CD4-positive, alpha-beta T cell treated with Interleukin-6 for 4 hours (primary cell): ENCODE measurements at regions not wholly inside any gene's neighbourhood (a gene's known extent, or its start where the extent isn't known, plus 50 kb on each side); places are given as distances from the start of the nearest gene placed in this dataset.

Experiments used
- DNase-seq: peaks from one replicate; pipeline ENCODE4 v3.0.0-alpha.2; 2020; ENCODE audit warnings: mixed read lengths

DNA sequence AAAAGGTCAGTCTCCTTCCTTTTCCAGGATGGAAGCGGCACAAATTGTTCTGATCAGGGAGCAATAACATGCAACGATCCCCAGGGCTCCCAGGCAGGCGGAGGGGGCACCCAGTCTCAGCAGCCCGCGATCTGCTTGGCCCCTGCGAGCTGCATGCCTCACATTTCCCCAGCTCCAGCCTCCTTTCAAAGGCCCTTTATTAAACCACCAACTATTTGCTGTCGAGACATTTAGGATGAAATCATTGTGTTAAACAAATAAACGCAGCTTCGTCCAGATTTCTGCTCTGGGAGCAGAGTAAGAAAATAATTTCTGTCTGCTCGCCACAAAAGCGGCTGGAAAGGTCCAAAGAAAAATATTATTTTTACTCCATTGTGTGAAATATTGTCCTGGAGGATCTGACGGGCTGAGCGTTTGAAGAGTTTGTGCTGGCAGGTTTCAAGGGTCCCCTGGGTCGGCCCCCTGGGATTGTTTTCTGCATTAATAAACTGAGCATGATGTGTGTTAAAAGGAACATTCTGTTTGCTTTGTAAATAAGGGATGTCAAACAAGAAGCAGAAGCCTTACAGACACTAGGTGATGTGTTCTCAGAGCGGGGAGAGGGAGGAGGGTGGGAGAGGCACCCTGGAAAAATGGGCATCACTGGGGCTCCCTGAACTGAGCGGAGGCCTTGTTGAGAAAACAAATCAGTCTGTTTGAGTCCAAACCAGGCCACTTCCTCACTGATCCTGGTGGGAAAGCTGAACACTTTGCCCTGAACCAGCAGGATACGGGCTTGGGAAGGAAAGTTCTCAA is 110.1 kb downstream of the FOXD1 start:
- no peak for DNase-seq

DNA sequence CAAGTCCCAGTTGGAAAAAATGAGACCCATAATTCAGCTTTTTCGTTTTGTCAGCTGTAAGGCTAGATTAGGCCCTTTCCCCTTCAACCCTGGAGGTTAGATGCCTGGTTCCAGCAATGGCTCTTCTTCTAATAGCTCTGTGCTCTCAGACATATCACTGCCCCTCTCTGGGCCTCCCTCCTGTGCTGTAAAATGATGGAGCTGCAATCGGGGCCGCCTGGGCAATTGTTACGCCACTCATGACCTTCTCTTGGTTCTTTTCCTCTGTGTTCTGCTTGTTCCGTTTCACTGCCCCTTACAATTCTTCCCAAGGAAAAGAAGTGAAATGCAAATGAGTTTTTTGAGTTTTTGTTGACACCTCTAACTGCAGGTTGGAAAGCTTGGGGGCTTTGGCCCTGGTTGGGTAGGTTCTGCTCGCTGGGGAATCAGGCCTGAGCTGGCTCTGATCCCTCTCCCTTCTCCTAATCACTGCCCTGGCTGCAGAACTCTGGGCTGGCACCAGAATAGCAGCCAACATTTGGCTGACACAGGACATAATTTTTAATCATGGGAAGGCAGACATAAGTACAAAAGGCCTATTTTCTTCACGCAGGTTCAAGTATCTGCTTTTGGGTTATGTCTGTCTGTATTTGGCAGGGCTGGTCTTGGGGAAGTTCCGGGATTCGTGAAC is 110.9 kb downstream of the FOXD1 start:
- no peak for DNase-seq

DNA sequence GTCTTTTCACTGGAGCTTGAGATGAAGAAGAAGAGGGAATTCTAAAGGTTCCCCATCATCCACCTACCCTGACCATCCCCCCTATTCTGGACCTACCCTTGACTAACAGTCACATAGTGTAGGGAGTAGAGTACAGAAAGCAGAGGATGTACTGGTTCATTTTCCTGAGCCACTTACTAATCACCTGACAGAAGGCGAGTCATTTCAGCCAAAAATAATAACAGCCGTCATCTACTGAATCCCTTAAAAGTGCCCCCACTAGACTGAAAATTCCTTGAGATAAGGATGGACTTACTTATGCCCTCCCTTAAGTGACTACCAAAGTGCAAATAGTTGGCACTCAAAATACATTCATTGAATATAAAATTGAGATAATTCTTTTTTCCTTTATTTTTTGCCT is 112.2 kb downstream of the FOXD1 start:
- DNase-seq = no peak

GRCh38 chr5:73333944-73334703 is 114.5 kb downstream of the FOXD1 start:
- no peak for DNase-seq

DNA sequence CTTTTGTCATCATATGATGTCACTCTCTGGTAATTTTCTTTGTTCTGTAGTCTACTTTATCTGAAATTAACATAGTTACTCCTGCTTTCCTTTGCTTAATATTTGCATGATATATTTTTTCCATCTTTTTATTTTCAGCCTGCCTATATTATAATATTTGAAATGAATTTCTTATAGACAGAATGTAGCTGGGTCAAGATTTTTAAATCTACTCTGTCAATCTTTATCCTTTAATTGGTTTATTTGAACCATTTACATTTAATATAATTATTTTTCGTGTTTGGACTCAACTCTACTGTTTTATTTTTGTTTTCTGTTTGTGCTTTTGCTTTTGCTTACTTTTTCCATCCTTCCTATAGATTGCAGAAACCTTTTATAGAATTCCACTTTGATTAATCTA is 118.0 kb downstream of the FOXD1 start:
- no peak for DNase-seq

- DNase-seq = no peak
Measured at GRCh38 chr5:73328640-73329039, 119.9 kb downstream of the FOXD1 start.

DNA sequence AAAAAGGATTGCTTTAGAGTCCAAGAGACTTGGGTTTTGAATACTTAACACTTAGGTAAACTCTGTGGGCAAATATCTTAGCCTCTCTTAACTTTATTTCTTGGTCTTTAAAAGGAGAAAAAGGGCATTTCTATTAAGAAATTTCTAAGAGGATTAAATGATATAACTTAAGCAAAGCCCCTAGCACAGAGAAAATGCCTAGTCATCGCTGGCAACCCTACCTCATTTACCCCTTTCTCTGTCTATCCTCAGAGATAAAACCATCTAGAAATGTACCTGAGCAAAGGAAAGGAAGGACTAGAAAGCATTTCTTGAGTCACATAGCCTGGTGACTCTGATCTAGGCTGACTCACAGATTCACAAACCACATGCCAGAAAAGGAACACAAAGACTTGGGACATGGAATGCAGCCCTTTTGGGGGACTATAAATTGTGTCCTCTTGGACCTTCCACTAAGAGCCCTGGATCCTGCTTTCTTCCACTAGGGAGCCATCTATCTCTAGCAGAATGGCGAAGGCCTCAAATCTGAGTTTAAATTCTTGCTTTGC is 120.6 kb downstream of the FOXD1 start:
- no peak for DNase-seq

DNA sequence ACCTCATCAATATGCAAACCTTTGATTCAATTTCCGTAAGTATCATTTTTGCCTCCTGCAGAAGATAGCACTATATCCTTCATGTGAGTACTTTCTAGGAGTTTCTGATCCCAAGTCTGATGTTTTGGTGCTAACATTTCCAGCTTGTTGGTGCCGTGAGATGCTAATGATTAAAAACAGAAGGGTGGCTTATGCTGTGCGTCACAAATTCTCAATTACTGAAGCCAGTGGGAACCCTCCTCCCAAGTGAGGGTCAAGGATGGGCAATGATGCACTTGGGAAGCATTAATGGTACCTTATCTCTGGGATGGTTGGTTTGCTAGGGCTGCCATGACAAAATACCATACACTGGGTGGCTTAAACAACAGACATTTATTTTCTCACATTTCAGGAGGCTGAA is 123.0 kb downstream of the FOXD1 start:
- no peak for DNase-seq

DNA sequence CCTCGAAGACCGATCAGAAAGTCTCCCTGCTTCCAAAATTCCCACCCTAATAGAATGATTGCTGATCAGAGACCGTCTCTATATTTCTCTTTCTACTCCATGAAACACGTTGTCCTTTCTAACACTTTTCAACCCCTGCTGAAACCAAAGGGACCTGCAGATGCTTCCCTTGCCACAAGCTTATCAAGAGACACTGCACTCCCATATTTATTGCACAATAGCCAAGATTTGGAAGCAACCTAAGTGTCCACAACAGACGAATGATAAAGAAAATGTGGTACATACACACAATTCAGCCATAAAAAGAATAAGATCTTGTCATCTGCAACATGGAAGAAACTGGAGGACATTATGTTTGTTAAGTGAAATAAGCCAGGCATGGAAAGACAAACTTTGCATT is 125.1 kb downstream of the FOXD1 start:
- DNase-seq = no peak

- no peak for DNase-seq
Measured at GRCh38 chr5:73322437-73323076, 126.0 kb downstream of the FOXD1 start.

GRCh38 chr5:73321757-73322436 is 126.7 kb downstream of the FOXD1 start:
- no peak for DNase-seq

- no peak for DNase-seq
Measured at GRCh38 chr5:73319036-73319435, 129.5 kb downstream of the FOXD1 start.

DNA sequence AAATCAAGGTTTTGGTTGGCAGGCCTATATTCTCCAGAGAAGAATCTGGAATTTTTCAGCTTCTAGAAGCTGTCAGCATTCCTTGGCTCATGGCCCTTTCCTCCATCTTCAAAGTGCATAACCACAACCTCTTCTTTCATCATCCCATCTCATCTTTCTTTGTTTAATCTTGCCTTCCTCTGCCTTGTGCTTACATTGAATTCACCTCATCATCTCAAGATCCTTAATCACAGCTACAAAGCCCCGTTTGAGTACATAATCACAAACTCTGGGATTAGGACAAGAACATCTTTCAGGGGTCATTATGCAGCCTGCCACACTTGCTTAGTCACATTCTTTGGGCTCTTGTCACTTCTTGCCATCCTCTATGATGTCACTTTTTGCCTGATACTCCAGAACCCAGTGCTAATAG is 130.3 kb downstream of the FOXD1 start:
- no peak for DNase-seq

- no peak for DNase-seq
Measured at GRCh38 chr5:73317523-73317922, 131.1 kb downstream of the FOXD1 start.

GRCh38 chr5:73314395-73315257 is 134.0 kb downstream of the FOXD1 start:
- DNase-seq = no peak

DNA sequence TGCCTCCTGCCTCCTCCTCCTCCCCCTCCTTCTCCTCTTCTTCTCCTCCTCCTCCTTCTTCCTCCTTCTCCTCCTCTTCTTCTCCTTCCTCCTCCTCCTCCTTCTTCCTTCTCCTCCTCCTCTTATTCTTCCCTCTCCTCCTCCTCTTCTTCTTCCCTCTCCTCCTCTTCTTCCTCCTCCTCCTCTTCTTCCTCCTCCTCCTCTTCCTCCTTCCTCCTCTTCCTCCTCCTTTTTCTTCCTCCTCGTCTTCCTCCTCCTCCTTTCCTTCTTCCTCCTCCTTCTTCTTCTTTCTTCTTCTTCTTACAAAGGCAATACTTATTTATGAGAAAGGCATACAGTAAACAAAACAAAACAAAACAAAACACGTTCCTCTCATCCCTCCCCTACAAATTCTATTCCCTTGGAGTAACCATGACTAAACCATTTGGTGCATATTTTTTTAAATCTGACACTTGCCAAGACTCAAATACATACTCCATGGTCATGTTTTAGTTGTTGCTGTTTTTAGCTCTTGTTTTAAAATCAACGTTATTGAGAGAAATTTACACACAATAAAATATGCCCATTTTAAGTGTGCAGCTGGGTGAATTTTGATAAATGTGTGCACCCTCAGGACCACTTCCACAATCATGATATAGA is 135.6 kb downstream of the FOXD1 start:
- DNase-seq = no peak

DNA sequence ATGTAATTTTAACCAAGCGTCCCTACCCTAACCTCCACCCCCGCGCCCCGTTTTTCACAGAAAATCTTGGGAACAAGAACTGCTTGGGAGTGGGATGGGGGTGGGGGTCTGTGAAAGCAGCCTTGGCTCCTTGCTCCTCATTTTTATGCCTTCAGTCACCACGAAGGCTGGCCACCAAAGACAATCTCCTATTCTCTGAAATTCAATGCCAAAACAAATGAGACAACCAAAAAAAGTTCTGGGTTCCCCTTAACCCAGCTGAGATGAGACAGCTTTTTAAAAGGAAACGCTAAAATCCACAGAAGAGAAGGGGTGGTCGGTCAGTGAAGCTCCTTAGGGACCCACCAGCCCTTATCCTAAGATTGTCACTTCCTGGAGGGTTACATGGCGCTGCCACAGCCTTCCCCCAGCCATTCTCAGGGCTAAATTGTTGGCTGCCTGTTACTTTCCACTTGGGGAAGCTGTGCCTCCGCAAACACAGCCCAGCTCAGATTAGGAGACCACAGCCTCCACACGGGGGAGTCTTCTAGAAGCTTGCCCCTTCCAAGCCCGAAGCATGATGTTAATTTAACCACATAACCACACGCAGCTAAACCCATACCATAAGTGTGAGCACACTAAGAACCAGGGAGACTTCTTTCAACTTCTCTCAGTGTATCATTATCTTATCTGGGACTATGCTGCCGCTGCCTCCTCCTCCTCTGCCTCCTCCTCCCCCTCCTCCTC is 136.3 kb downstream of the FOXD1 start:
- peak; percentile 6 for DNase-seq

- no peak for DNase-seq
Measured at GRCh38 chr5:73311291-73312110, 137.1 kb downstream of the FOXD1 start.
